PC-9 (cell line): ENCODE measurements at regions not wholly inside any gene's neighbourhood (a gene's known extent, or its start where the extent isn't known, plus 50 kb on each side); places are given as distances from the start of the nearest gene placed in this dataset.
A peak's percentile ranks its signal among the peaks of the same experiment; 100 is the strongest.

Experiments
- BruUV-seq: library from RNA; stranded (reverse); fragments of 400-500 nt; replicated peaks from 2 replicates; lab custom pipeline; 2021; lab: Mats Ljungman, UMichigan
- CTCF ChIA-PET: fragments of 300-600 bp; sonication (Branson Sonifier 250); formaldehyde crosslinking; loops from one replicate; lab custom pipeline; 2022; ENCODE audit warnings: antibody characterized with exemption; lab: Charles Lee
- POLR2A ChIA-PET: fragments of 300-600 bp; sonication (Branson Sonifier 250); formaldehyde crosslinking; loops from one replicate; lab custom pipeline; 2022; ENCODE audit warnings: antibody characterized with exemption; ENCODE audit not compliant: unreplicated experiment; lab: Charles Lee
- DNase-seq, 2 experiments: peaks; one replicate each; pipeline versions ENCODE4 v3.0.0 to v3.0.0-alpha.2; 2015 to 2022; ENCODE audit warnings: mixed read lengths in 1 of 2
- H2AFZ ChIP-seq: fragments of 200-600 bp; sonication (generic); 2 replicates; pipeline ENCODE4 v1.8.1; 2017; ENCODE audit warnings: antibody characterized with exemption
- H3F3A ChIP-seq: fragments of 200-600 bp; sonication (generic); 2 replicates; pipeline ENCODE4 v1.8.1; 2017; ENCODE audit warnings: antibody characterized with exemption, mild to moderate bottlenecking, low read depth; ENCODE audit not compliant: insufficient read depth
- H3K27ac ChIP-seq: fragments of 200-600 bp; sonication (generic); 2 replicates; pipeline ENCODE4 v1.6.1; 2016; ENCODE audit warnings: mixed run types
- H3K27me3 ChIP-seq: fragments of 200-600 bp; sonication (generic); 2 replicates; pipeline ENCODE4 v1.6.1; 2016; ENCODE audit warnings: low read depth, mixed run types; ENCODE audit not compliant: insufficient read depth
- H3K36me3 ChIP-seq: fragments of 200-600 bp; sonication (generic); 2 replicates; pipeline ENCODE4 v1.6.1; 2016; ENCODE audit warnings: low read depth, mixed run types
- H3K4me1 ChIP-seq: fragments of 200-600 bp; sonication (generic); replicated peaks from 2 replicates; pipeline ENCODE4 v1.6.1; 2016; ENCODE audit warnings: mixed run types; ENCODE audit not compliant: insufficient read depth
- H3K4me2 ChIP-seq: fragments of 200-600 bp; sonication (generic); 2 replicates; pipeline ENCODE4 v1.6.1; 2017; ENCODE audit warnings: mixed run types
- H3K4me3 ChIP-seq: fragments of 200-600 bp; sonication (generic); 2 replicates; pipeline ENCODE4 v1.6.1; 2016; ENCODE audit warnings: mixed run types
- H3K79me2 ChIP-seq: fragments of 200-600 bp; sonication (generic); 2 replicates; pipeline ENCODE4 v1.6.1; 2017; ENCODE audit warnings: low read depth, mixed run types
- H3K9me2 ChIP-seq: fragments of 200-600 bp; sonication (generic); 2 replicates; pipeline ENCODE4 v1.8.1; 2017; ENCODE audit warnings: mild to moderate bottlenecking; ENCODE audit not compliant: insufficient read depth
- H3K9me3 ChIP-seq: fragments of 200-600 bp; sonication (generic); 2 replicates; pipeline ENCODE4 v1.8.1; 2016; ENCODE audit warnings: low read depth; ENCODE audit not compliant: insufficient read depth
- H4K20me1 ChIP-seq: fragments of 200-600 bp; sonication (generic); 2 replicates; pipeline ENCODE4 v1.8.1; 2017; ENCODE audit not compliant: insufficient read depth
- CTCF ChIP-seq: fragments of 200-600 bp; sonication (generic); conservative IDR thresholded peaks from 2 replicates; pipeline ENCODE4 v1.6.1; 2017; ENCODE audit warnings: mixed run types, antibody characterized with exemption, mild to moderate bottlenecking, moderate library complexity
- EZH2 ChIP-seq: fragments of 200-600 bp; sonication (generic); IDR thresholded peaks from 2 replicates; pipeline ENCODE4 v1.8.0; 2017; ENCODE audit warnings: antibody characterized with exemption, low read depth
- intact Hi-C: fragments of 100-400 bp; cut with micrococcal nuclease; formaldehyde crosslinking; loops from one replicate; pipeline ENCODE4 v1.10.0; 2022; ENCODE audit not compliant: unreplicated experiment

- no peaks in the 10 kb centered on the region for H3F3A ChIP-seq
- H3K4me1 ChIP-seq: no peaks in the 10 kb centered on the region
- H3K36me3 ChIP-seq: no peaks in the 10 kb centered on the region
- DNase-seq: no peak
- BruUV-seq: no TSS peak
- no peaks in the 10 kb centered on the region for H4K20me1 ChIP-seq
- H3K27me3 ChIP-seq: no peaks in the 10 kb centered on the region
- CTCF ChIA-PET: no interaction called here
- no peak overlapping the region for H3K4me2 ChIP-seq
- POLR2A ChIA-PET: no interaction called here
- H3K9me3 ChIP-seq: no peaks in the 10 kb centered on the region
- no peak overlapping the region for H3K27ac ChIP-seq
- H3K9me2 ChIP-seq: no peaks in the 10 kb centered on the region
- H2AFZ ChIP-seq: no peak overlapping the region
- intact Hi-C loops: no loop called here
- no peaks in the 10 kb centered on the region for H3K79me2 ChIP-seq
- TF ChIP-seq EZH2: no peak
- TF ChIP-seq CTCF: no peak
- H3K4me3 ChIP-seq: no peak overlapping the region
These were observed 476.1 kb downstream of the FUT8 start for GRCh38 chr14:65888677-65889076.

GRCh38 chr14:65892315-65892714, 479.8 kb downstream of the FUT8 start:
- no TSS peak for BruUV-seq
- Histone ChIP-seq H3K9me2 (no peaks in the 10 kb centered on the region), H3K27ac (no peak overlapping the region), H3K4me3 (no peak overlapping the region), H3K4me1 (no peaks in the 10 kb centered on the region), H3K27me3 (peaks cover 6% of the 10 kb centered on the region; the same call in 1 of the 2 replicates), H4K20me1 (no peaks in the 10 kb centered on the region), H3K9me3 (no peaks in the 10 kb centered on the region), H3K4me2 (no peak overlapping the region), H2AFZ (no peak overlapping the region), H3K36me3 (no peaks in the 10 kb centered on the region), H3K79me2 (no peaks in the 10 kb centered on the region), H3F3A (no peaks in the 10 kb centered on the region)
- ChIA-PET POLR2A (no interaction called here), CTCF (no interaction called here)
- TF ChIP-seq EZH2: no peak
- no peak for TF ChIP-seq CTCF
- intact Hi-C loops: no loop called here
- DNase-seq: peak in 1 of 2 experiments; percentile 5

GRCh38 chr14:65900164-65900563, 487.6 kb downstream of the FUT8 start:
- CTCF ChIA-PET: no interaction called here
- no peak for TF ChIP-seq CTCF
- no peaks in the 10 kb centered on the region for H3F3A ChIP-seq
- H3K9me2 ChIP-seq: no peaks in the 10 kb centered on the region
- H3K9me3 ChIP-seq: 0 out of 2 replicates have a peak, but pooled peaks cover 5% of the 10 kb centered on the region
- no peak overlapping the region for H3K4me2 ChIP-seq
- POLR2A ChIA-PET: no interaction called here
- H3K4me3 ChIP-seq: no peak overlapping the region
- H3K27ac ChIP-seq: no peak overlapping the region
- no peaks in the 10 kb centered on the region for H3K79me2 ChIP-seq
- no TSS peak for BruUV-seq
- DNase-seq: no peak
- H3K4me1 ChIP-seq: no peaks in the 10 kb centered on the region
- intact Hi-C loops: no loop called here
- no peaks in the 10 kb centered on the region for H3K27me3 ChIP-seq
- no peaks in the 10 kb centered on the region for H4K20me1 ChIP-seq
- no peak overlapping the region for H2AFZ ChIP-seq
- no peaks in the 10 kb centered on the region for H3K36me3 ChIP-seq
